ENCODE measurements at regions not wholly inside any gene's neighbourhood (a gene's known extent, or its start where the extent isn't known, plus 50 kb on each side); places are given as distances from the start of the nearest gene placed in this dataset.

DNA sequence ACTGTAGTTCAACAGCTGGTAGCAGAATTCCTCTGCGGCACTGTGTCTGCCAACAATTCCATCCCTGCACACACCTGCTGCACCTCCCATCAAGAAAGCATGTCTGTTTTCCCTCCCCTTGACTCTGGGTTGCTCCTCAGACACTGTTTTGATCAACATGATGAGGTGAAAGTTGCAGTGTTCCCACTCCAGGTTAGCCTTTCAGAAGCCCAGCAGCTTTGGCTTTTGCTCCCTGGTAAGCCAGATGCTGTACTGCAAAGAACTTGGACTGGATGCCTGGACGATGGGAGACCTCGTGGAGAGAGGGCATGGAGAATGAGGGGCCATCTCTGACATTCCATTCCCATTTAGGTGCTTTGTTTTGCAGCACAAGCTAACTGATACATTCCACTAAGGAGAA is 79.1 kb upstream of the MAFB start:
- TF ChIP-seq, protein P1, sequence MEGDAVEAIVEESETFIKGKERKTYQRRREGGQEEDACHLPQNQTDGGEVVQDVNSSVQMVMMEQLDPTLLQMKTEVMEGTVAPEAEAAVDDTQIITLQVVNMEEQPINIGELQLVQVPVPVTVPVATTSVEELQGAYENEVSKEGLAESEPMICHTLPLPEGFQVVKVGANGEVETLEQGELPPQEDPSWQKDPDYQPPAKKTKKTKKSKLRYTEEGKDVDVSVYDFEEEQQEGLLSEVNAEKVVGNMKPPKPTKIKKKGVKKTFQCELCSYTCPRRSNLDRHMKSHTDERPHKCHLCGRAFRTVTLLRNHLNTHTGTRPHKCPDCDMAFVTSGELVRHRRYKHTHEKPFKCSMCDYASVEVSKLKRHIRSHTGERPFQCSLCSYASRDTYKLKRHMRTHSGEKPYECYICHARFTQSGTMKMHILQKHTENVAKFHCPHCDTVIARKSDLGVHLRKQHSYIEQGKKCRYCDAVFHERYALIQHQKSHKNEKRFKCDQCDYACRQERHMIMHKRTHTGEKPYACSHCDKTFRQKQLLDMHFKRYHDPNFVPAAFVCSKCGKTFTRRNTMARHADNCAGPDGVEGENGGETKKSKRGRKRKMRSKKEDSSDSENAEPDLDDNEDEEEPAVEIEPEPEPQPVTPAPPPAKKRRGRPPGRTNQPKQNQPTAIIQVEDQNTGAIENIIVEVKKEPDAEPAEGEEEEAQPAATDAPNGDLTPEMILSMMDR (IDR thresholded peaks at IDR 0.05 in 8 of 11, conservative IDR thresholded peaks at IDR 0.05 in 3 of 11), result no peak
- no peak for TF ChIP-seq POLR2A (IDR thresholded peaks at IDR 0.05)

Measured in spleen (tissue), 7 donors.